Upper lobe of left lung (tissue), 6 donors: ENCODE measurements at regions not wholly inside any gene's neighbourhood (a gene's known extent, or its start where the extent isn't known, plus 50 kb on each side); places are given as distances from the start of the nearest gene placed in this dataset.

Experiments used
- ATAC-seq, 2 donors: fragments of 200-7000 bp; cut with Tn5 transposase; one replicate each; pipeline ENCODE4 v1.9.1; 2022; ENCODE audit warnings: mild to moderate bottlenecking in 2 of 2, moderate library complexity in 2 of 2; ENCODE audit not compliant: low FRiP score in 2 of 2
- DNase-seq, 2 donors: peaks; one replicate each; pipeline ENCODE4 v3.0.0-alpha.2; 2019 to 2020
- H3K27ac ChIP-seq, 4 donors: fragments of 200-600 bp; sonication (generic); one replicate each; pipeline ENCODE4 v1.5.1; 2016 to 2019
- H3K27me3 ChIP-seq, 4 donors: fragments of 200-600 bp; sonication (generic); one replicate each; pipeline ENCODE4 v1.5.1; 2017 to 2019
- H3K36me3 ChIP-seq, 4 donors: fragments of 200-600 bp; sonication (generic); one replicate each; pipeline ENCODE4 v1.5.1; 2016 to 2019
- H3K4me1 ChIP-seq, 4 donors: fragments of 200-600 bp; sonication (generic); one replicate each; pipeline ENCODE4 v1.5.1; 2018 to 2019
- H3K4me3 ChIP-seq, 4 donors: fragments of 200-600 bp; sonication (generic); one replicate each; pipeline ENCODE4 v1.5.1; 2017 to 2019; ENCODE audit warnings: mild to moderate bottlenecking in 2 of 4, moderate library complexity in 1 of 4
- H3K9me3 ChIP-seq, 4 donors: fragments of 200-600 bp; sonication (generic); one replicate each; pipeline ENCODE4 v1.5.1; 2018 to 2019
- EP300 ChIP-seq, 4 donors: sonication (generic); formaldehyde crosslinking; IDR thresholded peaks; one replicate each; pipeline ENCODE4 v1.5.1; 2017; ENCODE audit warnings: antibody characterized with exemption in 4 of 4, control low read depth in 2 of 4
- POLR2A ChIP-seq, 4 donors: fragments of 450-650 bp; IDR thresholded peaks; one replicate each; pipeline ENCODE4 v1.5.1; 2016 to 2017; ENCODE audit warnings: antibody characterized with exemption in 4 of 4, mild to moderate bottlenecking in 2 of 4
- POLR2AphosphoS5 ChIP-seq, 2 donors: sonication (generic); formaldehyde crosslinking; IDR thresholded peaks; one replicate each; pipeline ENCODE4 v1.5.1; 2017; ENCODE audit warnings: antibody characterized with exemption in 2 of 2
- WGBS, 2 donors: methylation state at CpG; one replicate each; pipeline ENCODE4 v1.1.5; 2017 to 2018; 5-methylcytosine and 5-hydroxymethylcytosine counted together
- TF ChIP-seq, protein P1 (sequence below), 6 experiments: fragments of 450-650 bp in 4 of 6; fragments of 200-600 bp in 2 of 6; sonication (generic) in 2 of 6; IDR thresholded peaks; one replicate each; pipeline ENCODE4 v1.5.1; 2016 to 2019; ENCODE audit warnings: antibody characterized with exemption in 6 of 6
- donor health status: DM: no; HTN: no; CAD: no; lungs with moderate emphysema.
- donor health status: DM: no; HTN: yes; CAD: no; lungs with severe emphysema.

DNA sequence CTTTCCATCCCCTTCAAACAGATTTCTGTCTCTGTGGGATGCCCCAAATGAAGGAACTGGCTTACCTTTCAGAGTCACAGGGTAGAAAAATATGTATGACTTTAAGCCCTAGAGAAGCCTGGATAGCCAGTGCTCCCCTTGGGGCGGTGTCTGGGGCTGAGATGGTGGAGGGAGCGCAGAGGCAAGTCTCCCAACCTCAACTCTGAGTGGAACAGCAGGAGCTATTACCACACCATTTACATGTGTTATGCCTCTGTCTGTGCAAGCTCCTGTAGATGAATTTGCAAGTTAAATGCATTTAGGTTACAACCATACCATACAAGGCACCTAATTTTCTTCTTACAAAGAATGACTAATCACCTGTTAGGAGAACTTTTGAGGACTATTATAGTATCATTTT lies 50.4 kb upstream of the CLMN start:
- H3K27ac ChIP-seq: no peak overlapping the region

More for the DNA sequence above, 50.4 kb upstream of the CLMN start:
- TF ChIP-seq POLR2A (IDR thresholded peaks at IDR 0.05): no peak
- TF ChIP-seq, protein P1, sequence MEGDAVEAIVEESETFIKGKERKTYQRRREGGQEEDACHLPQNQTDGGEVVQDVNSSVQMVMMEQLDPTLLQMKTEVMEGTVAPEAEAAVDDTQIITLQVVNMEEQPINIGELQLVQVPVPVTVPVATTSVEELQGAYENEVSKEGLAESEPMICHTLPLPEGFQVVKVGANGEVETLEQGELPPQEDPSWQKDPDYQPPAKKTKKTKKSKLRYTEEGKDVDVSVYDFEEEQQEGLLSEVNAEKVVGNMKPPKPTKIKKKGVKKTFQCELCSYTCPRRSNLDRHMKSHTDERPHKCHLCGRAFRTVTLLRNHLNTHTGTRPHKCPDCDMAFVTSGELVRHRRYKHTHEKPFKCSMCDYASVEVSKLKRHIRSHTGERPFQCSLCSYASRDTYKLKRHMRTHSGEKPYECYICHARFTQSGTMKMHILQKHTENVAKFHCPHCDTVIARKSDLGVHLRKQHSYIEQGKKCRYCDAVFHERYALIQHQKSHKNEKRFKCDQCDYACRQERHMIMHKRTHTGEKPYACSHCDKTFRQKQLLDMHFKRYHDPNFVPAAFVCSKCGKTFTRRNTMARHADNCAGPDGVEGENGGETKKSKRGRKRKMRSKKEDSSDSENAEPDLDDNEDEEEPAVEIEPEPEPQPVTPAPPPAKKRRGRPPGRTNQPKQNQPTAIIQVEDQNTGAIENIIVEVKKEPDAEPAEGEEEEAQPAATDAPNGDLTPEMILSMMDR (IDR thresholded peaks at IDR 0.05): no peak
- TF ChIP-seq POLR2AphosphoS5 (IDR thresholded peaks at IDR 0.05): no peak
- TF ChIP-seq EP300 (IDR thresholded peaks at IDR 0.05): no peak
- WGBS, 2 donors: 88 to 91% methylated on average over 2 of the region's 2 CpGs
- DNase-seq (no peak), ATAC-seq (no peak)
- H3K9me3 ChIP-seq: no peaks in the 10 kb centered on the region
- H3K36me3 ChIP-seq: no peaks in the 10 kb centered on the region
- H3K27me3 ChIP-seq: no peaks in the 10 kb centered on the region
- peaks cover 0 to 4% (median 0%) of the 10 kb centered on the region in 4 donors for H3K4me1 ChIP-seq
- H3K4me3 ChIP-seq: no peak overlapping the region
